GM12878 (cell line): ENCODE measurements at regions not wholly inside any gene's neighbourhood (a gene's known extent, or its start where the extent isn't known, plus 50 kb on each side); places are given as distances from the start of the nearest gene placed in this dataset.

Source experiments
- ATAC-seq: fragments of 200-7000 bp; cut with Tn5 transposase; 3 replicates; pipeline ENCODE4 v1.9.1; 2020; ENCODE audit warnings: mild to moderate bottlenecking, moderate library complexity
- BruUV-seq: library from RNA; stranded (reverse); fragments of 400-500 nt; replicated peaks from 2 replicates; lab custom pipeline; 2021; lab: Mats Ljungman, UMichigan
- CTCF ChIA-PET: fragments of 300-600 bp; sonication (Branson Sonifier 250); formaldehyde crosslinking; extraction: SDS; loops from one replicate; lab custom pipeline; 2021; ENCODE audit warnings: inconsistent platforms; lab: Yijun Ruan, JAX
- POLR2A ChIA-PET: fragments of 350-600 bp; formaldehyde crosslinking; extraction: SDS; loops from one replicate; lab custom pipeline; 2021; ENCODE audit warnings: inconsistent platforms; lab: Charles Lee
- RAD21 ChIA-PET: fragments of 300-600 bp; sonication (Branson Sonifier 250); formaldehyde crosslinking; loops from one replicate; lab custom pipeline; 2023; ENCODE audit warnings: antibody characterized with exemption; ENCODE audit not compliant: unreplicated experiment; lab: Charles Lee
- SMC1A ChIA-PET: fragments of 300-600 bp; sonication (Branson Sonifier 250); formaldehyde crosslinking; loops from one replicate; lab custom pipeline; 2023; ENCODE audit not compliant: unreplicated experiment, uncharacterized antibody; lab: Charles Lee
- DNase-seq: peaks from one replicate; pipeline ENCODE4 v3.0.0-alpha.2; 2011; ENCODE audit warnings: low read depth, low spot score
- FAIRE-seq: peaks from 3 replicates; lab custom pipeline; 2011; peaks lifted over from hg19 to GRCh38; lab: Jason Lieb, UNC
- H2AFZ ChIP-seq: 2 replicates; pipeline ENCODE4 v1.6.0; 2011; ENCODE audit warnings: low read depth, low read length, control low read depth; ENCODE audit not compliant: control insufficient read depth
- H3K27ac ChIP-seq: 2 replicates; pipeline ENCODE4 v1.5.1; 2011; ENCODE audit warnings: control low read depth; ENCODE audit not compliant: control insufficient read depth, insufficient read depth
- H3K27me3 ChIP-seq, 2 experiments: replicated peaks in 1 of 2; 2 replicates each; pipeline versions ENCODE4 v1.6.0 to v1.6.1; 2011; ENCODE audit warnings: low read length in 1 of 2; ENCODE audit not compliant: control insufficient read depth in 2 of 2, insufficient read depth in 2 of 2
- H3K36me3 ChIP-seq, 2 experiments: 2 replicates each; pipeline ENCODE4 v1.5.1; 2011; ENCODE audit warnings: low read length in 1 of 2; ENCODE audit not compliant: control insufficient read depth in 2 of 2, insufficient read depth in 2 of 2
- H3K4me1 ChIP-seq: 2 replicates; pipeline ENCODE4 v1.6.1; 2011; ENCODE audit warnings: mild to moderate bottlenecking, low read length, moderate library complexity, mixed read lengths; ENCODE audit not compliant: control insufficient read depth, insufficient read depth
- H3K4me2 ChIP-seq: 2 replicates; pipeline ENCODE4 v1.6.0; 2011; ENCODE audit warnings: control low read depth; ENCODE audit not compliant: control insufficient read depth, insufficient read depth
- H3K4me3 ChIP-seq: fragments of 200-600 bp; sonication (generic); 2 replicates; pipeline ENCODE4 v1.5.1; 2016
- H3K79me2 ChIP-seq: 2 replicates; pipeline ENCODE4 v1.6.0; 2011; ENCODE audit warnings: low read length; ENCODE audit not compliant: control insufficient read depth, insufficient read depth
- H3K9ac ChIP-seq: 2 replicates; pipeline ENCODE4 v1.8.0; 2011; ENCODE audit warnings: low read length, control low read depth, mixed read lengths; ENCODE audit not compliant: control insufficient read depth, insufficient read depth
- H3K9me3 ChIP-seq: replicated peaks from 3 replicates; pipeline ENCODE4 v1.5.1; 2011; ENCODE audit warnings: mild to moderate bottlenecking, low read length; ENCODE audit not compliant: control insufficient read depth, insufficient read depth
- H4K20me1 ChIP-seq: 2 replicates; pipeline ENCODE4 v1.6.0; 2011; ENCODE audit not compliant: control insufficient read depth, insufficient read depth
- ATF2 ChIP-seq: IDR thresholded peaks from 2 replicates; pipeline ENCODE4 v1.6.1; 2012; ENCODE audit warnings: low read length, inconsistent platforms
- CBX3 ChIP-seq: fragments of 200-600 bp; sonication (generic); IDR thresholded peaks from 2 replicates; pipeline ENCODE4 v1.6.1; 2016; ENCODE audit warnings: low read depth, borderline replicate concordance
- E2F8 ChIP-seq: fragments of 450-650 bp; IDR thresholded peaks from 2 replicates; pipeline ENCODE4 v1.6.1; 2018; ENCODE audit warnings: mild to moderate bottlenecking, low read depth, moderate library complexity; ENCODE audit not compliant: partially characterized antibody
- EP300 ChIP-seq, 2 experiments: fragments of 150-350 bp in 1 of 2; IDR thresholded peaks; 2 replicates each; pipeline ENCODE4 v1.6.1; 2011 to 2012; ENCODE audit warnings: low read depth in 2 of 2, low read length in 2 of 2, borderline replicate concordance in 1 of 2, improper control_type of control experiment in 1 of 2, inconsistent platforms in 1 of 2; ENCODE audit not compliant: control insufficient read depth in 1 of 2
- GABPA ChIP-seq: IDR thresholded peaks from 2 replicates; pipeline ENCODE4 v1.6.1; 2014; ENCODE audit warnings: antibody characterized with exemption, low read depth, mild to moderate bottlenecking, inconsistent platforms
- HDGF ChIP-seq: fragments of 450-650 bp; IDR thresholded peaks from 2 replicates; pipeline ENCODE4 v1.6.1; 2016; ENCODE audit warnings: antibody characterized with exemption
- MEF2A ChIP-seq: IDR thresholded peaks from 2 replicates; pipeline ENCODE4 v1.6.1; 2011; ENCODE audit warnings: low read depth, mild to moderate bottlenecking, low read length, moderate library complexity; ENCODE audit not compliant: insufficient read depth
- NFIC ChIP-seq: IDR thresholded peaks from 2 replicates; pipeline ENCODE4 v1.6.1; 2012; ENCODE audit warnings: low read depth, mild to moderate bottlenecking, inconsistent platforms, low read length, moderate library complexity
- NR2C1 ChIP-seq: fragments of 450-650 bp; IDR thresholded peaks from 2 replicates; pipeline ENCODE4 v1.6.1; 2017; ENCODE audit warnings: antibody characterized with exemption, mild to moderate bottlenecking, moderate library complexity
- NR2C2 ChIP-seq: IDR thresholded peaks from 2 replicates; pipeline ENCODE4 v1.6.1; 2011; ENCODE audit warnings: borderline replicate concordance, low read depth; ENCODE audit not compliant: control insufficient read depth, insufficient read length
- POLR2AphosphoS2 ChIP-seq: IDR thresholded peaks from 2 replicates; pipeline ENCODE4 v1.6.1; 2011; ENCODE audit warnings: low read depth, mild to moderate bottlenecking, low read length, improper control_type of control experiment, moderate library complexity
- POU2F2 ChIP-seq: IDR thresholded peaks from 3 replicates; pipeline ENCODE4 v1.6.1; 2011; ENCODE audit warnings: low read depth, mild to moderate bottlenecking, low read length, borderline replicate concordance
- RELB ChIP-seq: fragments of 450-650 bp; IDR thresholded peaks from 2 replicates; pipeline ENCODE4 v1.6.1; 2017; ENCODE audit warnings: low read depth, mild to moderate bottlenecking, moderate library complexity
- SMAD1 ChIP-seq: fragments of 450-650 bp; IDR thresholded peaks from 2 replicates; pipeline ENCODE4 v1.6.1; 2018; ENCODE audit warnings: mild to moderate bottlenecking, low read depth; ENCODE audit not compliant: partially characterized antibody
- SREBF2 ChIP-seq: IDR thresholded peaks from 2 replicates; pipeline ENCODE4 v1.6.1; 2012; ENCODE audit warnings: mild to moderate bottlenecking, low read length
- SUZ12 ChIP-seq: fragments of 200-600 bp; sonication (generic); IDR thresholded peaks from one replicate; pipeline ENCODE4 v1.6.1; 2018; ENCODE audit warnings: antibody characterized with exemption, mild to moderate bottlenecking; ENCODE audit not compliant: unreplicated experiment
- TAF1 ChIP-seq: IDR thresholded peaks from 2 replicates; pipeline ENCODE4 v1.6.1; 2011; ENCODE audit warnings: mild to moderate bottlenecking, low read depth, low read length, borderline replicate concordance
- TCF3 ChIP-seq: IDR thresholded peaks from 2 replicates; pipeline ENCODE4 v1.6.1; 2012; ENCODE audit warnings: low read depth, mild to moderate bottlenecking, low read length, borderline replicate concordance; ENCODE audit not compliant: insufficient read depth
- ZNF207 ChIP-seq: fragments of 450-650 bp; IDR thresholded peaks from 2 replicates; pipeline ENCODE4 v1.6.1; 2014; ENCODE audit warnings: antibody characterized with exemption, mild to moderate bottlenecking, borderline replicate concordance
- ZSCAN29 ChIP-seq: fragments of 450-650 bp; IDR thresholded peaks from 2 replicates; pipeline ENCODE4 v1.6.1; 2017; ENCODE audit warnings: mild to moderate bottlenecking, moderate library complexity
- WGBS: methylation state at CpG from one replicate; pipeline ENCODE4 v1.1.6; 2016; ENCODE audit warnings: low lambda C conversion rate; ENCODE audit not compliant: insufficient replicate concordance, insufficient coverage; ENCODE audit errors: missing lambda C conversion rate; 5-methylcytosine and 5-hydroxymethylcytosine counted together
- in situ Hi-C: fragments of 300-500 bp; cut with MboI; formaldehyde crosslinking; loops from 9 replicates; pipeline ENCODE4 v1.14.3; 2018; ENCODE audit warnings: mixed read lengths
- intact Hi-C: fragments of 100-400 bp; cut with micrococcal nuclease; formaldehyde crosslinking; loops from one replicate; pipeline ENCODE4 v1.14.2; 2022; ENCODE audit not compliant: unreplicated experiment

- DNase-seq (no peak), ATAC-seq (no peak), FAIRE-seq (no peak)
- Histone ChIP-seq H3K4me3 (no peak overlapping the region), H3K9ac (no peak overlapping the region), H3K27ac (no peak overlapping the region), H3K4me1 (no peaks in the 10 kb centered on the region), H3K9me3 (no peaks in the 10 kb centered on the region; the same call in 2 of the 3 replicates), H2AFZ (no peak overlapping the region), H3K36me3 (no peaks in the 10 kb centered on the region), H3K4me2 (no peak overlapping the region), H4K20me1 (no peaks in the 10 kb centered on the region)
- CTCF ChIA-PET = no interaction called here
- POLR2A ChIA-PET = no interaction called here
- SMC1A ChIA-PET = no interaction called here
- RAD21 ChIA-PET = no interaction called here
- intact Hi-C loops = no loop called here
- TF ChIP-seq NR2C1 (no peak), SMAD1 (no peak), NFIC (no peak), NR2C2 (no peak), SUZ12 (no peak), CBX3 (no peak), SREBF2 (no peak), RELB (no peak), ZSCAN29 (no peak), ZNF207 (no peak), POLR2AphosphoS2 (no peak), ATF2 (no peak), GABPA (no peak), HDGF (no peak), E2F8 (no peak), TCF3 (no peak), MEF2A (no peak), TAF1 (no peak), EP300 (IDR thresholded peaks at IDR 0.05; ENCODE audit: borderline replicate concordance in 1 of 2, control insufficient read depth in 1 of 2, low read depth in 2 of 2, low read length in 2 of 2) (no peak), POU2F2 (no peak)
- TF ChIP-seq, all 136 proteins: peak for 0
- Histone ChIP-seq H3K27me3 (no peaks in the 10 kb centered on the region), H3K79me2 (no peaks in the 10 kb centered on the region)
- in situ Hi-C loops = no loop called here
- BruUV-seq = no TSS peak
- 46% methylated on average over 3 of the region's 3 CpGs for WGBS
Measured at GRCh38 chr22:47696776-47697175, 934.3 kb downstream of the TBC1D22A start.
